RWPE2 (cell line): ENCODE measurements at regions not wholly inside any gene's neighbourhood (a gene's known extent, or its start where the extent isn't known, plus 50 kb on each side); places are given as distances from the start of the nearest gene placed in this dataset.
A peak's percentile ranks its signal among the peaks of the same experiment; 100 is the strongest.

ENCODE experiments used
- ATAC-seq: fragments of 200-7000 bp; cut with Tn5 transposase; 3 replicates; pipeline ENCODE4 v1.9.1; 2021; ENCODE audit warnings: low read depth
- DNase-seq: peaks from one replicate; pipeline ENCODE4 v3.0.0-alpha.2; 2020; ENCODE audit warnings: low spot score
- H3K27ac ChIP-seq: fragments of 450-650 bp; 2 replicates; pipeline ENCODE4 v1.5.1; 2017; ENCODE audit warnings: mild to moderate bottlenecking; ENCODE audit not compliant: poor library complexity, severe bottlenecking
- H3K27me3 ChIP-seq: fragments of 250-450 bp; sonication (Bioruptor Pico); 2 replicates; pipeline ENCODE4 v1.5.1; 2021; ENCODE audit warnings: mild to moderate bottlenecking, moderate library complexity; ENCODE audit not compliant: insufficient read depth, poor library complexity, severe bottlenecking
- H3K36me3 ChIP-seq: fragments of 250-450 bp; sonication (Bioruptor Pico); 2 replicates; pipeline ENCODE4 v1.5.1; 2020; ENCODE audit warnings: low read depth, mild to moderate bottlenecking, moderate library complexity
- H3K4me1 ChIP-seq: fragments of 250-450 bp; sonication (Bioruptor Pico); 2 replicates; pipeline ENCODE4 v1.5.1; 2021; ENCODE audit warnings: mild to moderate bottlenecking, moderate library complexity; ENCODE audit not compliant: insufficient read depth, poor library complexity, severe bottlenecking
- H3K4me3 ChIP-seq: fragments of 250-450 bp; sonication (Bioruptor Pico); 2 replicates; pipeline ENCODE4 v1.5.1; 2021; ENCODE audit warnings: mild to moderate bottlenecking, moderate library complexity; ENCODE audit not compliant: severe bottlenecking
- H3K9me3 ChIP-seq: fragments of 250-450 bp; sonication (Bioruptor Pico); 2 replicates; pipeline ENCODE4 v1.5.1; 2021; ENCODE audit warnings: mild to moderate bottlenecking, moderate library complexity; ENCODE audit not compliant: severe bottlenecking
- TF ChIP-seq, protein P1 (sequence below): fragments of 450-650 bp; IDR thresholded peaks from one replicate; pipeline ENCODE4 v1.5.1; 2017; ENCODE audit warnings: mild to moderate bottlenecking, moderate library complexity; ENCODE audit not compliant: poor library complexity, severe bottlenecking

- H3K9me3 ChIP-seq = no peaks in the 10 kb centered on the region
- no peaks in the 10 kb centered on the region for H3K4me1 ChIP-seq
- no peak overlapping the region for H3K27ac ChIP-seq
- H3K36me3 ChIP-seq = no peaks in the 10 kb centered on the region
- no peak overlapping the region for H3K4me3 ChIP-seq
- DNase-seq (no peak), ATAC-seq (no peak)
- TF ChIP-seq, protein P1, sequence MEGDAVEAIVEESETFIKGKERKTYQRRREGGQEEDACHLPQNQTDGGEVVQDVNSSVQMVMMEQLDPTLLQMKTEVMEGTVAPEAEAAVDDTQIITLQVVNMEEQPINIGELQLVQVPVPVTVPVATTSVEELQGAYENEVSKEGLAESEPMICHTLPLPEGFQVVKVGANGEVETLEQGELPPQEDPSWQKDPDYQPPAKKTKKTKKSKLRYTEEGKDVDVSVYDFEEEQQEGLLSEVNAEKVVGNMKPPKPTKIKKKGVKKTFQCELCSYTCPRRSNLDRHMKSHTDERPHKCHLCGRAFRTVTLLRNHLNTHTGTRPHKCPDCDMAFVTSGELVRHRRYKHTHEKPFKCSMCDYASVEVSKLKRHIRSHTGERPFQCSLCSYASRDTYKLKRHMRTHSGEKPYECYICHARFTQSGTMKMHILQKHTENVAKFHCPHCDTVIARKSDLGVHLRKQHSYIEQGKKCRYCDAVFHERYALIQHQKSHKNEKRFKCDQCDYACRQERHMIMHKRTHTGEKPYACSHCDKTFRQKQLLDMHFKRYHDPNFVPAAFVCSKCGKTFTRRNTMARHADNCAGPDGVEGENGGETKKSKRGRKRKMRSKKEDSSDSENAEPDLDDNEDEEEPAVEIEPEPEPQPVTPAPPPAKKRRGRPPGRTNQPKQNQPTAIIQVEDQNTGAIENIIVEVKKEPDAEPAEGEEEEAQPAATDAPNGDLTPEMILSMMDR = no peak
- H3K27me3 ChIP-seq = peaks cover 3% of the 10 kb centered on the region
Observed at GRCh38 chr3:102662498-102662772, 227.6 kb downstream of the ZPLD1 start.

DNA sequence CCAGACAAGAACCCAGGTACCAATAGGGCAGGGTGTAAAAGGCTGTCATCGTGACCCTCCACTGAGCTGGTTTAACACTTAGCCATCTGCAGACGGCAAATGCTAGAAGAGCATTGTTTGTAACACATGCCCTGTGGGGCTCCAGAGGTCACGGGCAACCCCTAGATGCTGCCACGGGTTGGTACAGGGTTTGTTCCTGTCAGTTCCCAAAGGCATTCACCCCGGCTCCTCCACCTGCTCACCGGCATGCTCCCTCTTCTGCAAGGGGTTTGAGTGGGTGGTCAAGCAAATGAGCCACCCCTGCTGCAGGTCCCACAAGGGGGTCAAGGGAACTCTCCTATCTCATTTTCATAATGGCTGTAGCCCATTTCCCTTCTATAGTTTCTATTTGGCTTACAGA lies 229.3 kb downstream of the ZPLD1 start:
- TF ChIP-seq, protein P1 = no peak
- Histone ChIP-seq H3K9me3 (no peaks in the 10 kb centered on the region), H3K4me3 (no peak overlapping the region), H3K27me3 (peaks cover 8% of the 10 kb centered on the region), H3K27ac (no peak overlapping the region), H3K4me1 (no peaks in the 10 kb centered on the region), H3K36me3 (no peaks in the 10 kb centered on the region)
- no peak for ATAC-seq
- DNase-seq = peak; percentile 23

DNA sequence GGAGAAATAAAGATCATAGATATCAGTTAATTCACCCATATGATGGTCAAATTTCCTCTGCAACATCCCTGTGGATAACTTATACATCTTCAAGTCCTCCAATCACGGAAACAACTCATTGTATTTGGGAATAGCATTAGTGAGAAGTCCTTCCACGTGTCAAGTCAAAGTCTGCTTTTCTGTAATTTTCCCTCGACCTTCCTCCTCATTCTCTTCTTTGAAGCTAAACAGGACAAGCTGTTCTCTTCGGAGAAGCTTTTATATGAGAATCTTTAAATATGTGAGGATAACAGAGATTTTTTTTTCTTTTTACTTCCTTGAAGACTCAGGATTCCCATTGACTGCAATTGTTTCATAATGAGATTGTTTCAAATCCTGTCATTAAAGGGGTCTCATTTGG lies 230.4 kb downstream of the ZPLD1 start:
- no peaks in the 10 kb centered on the region for H3K4me1 ChIP-seq
- no peak overlapping the region for H3K4me3 ChIP-seq
- no peaks in the 10 kb centered on the region for H3K9me3 ChIP-seq
- H3K27me3 ChIP-seq = peaks cover 13% of the 10 kb centered on the region
- ATAC-seq = no peak
- no peak for DNase-seq
- TF ChIP-seq, protein P1 = no peak
- H3K27ac ChIP-seq = no peak overlapping the region
- H3K36me3 ChIP-seq = no peaks in the 10 kb centered on the region

- no peaks in the 10 kb centered on the region for H3K4me1 ChIP-seq
- H3K36me3 ChIP-seq = no peaks in the 10 kb centered on the region
- no peak overlapping the region for H3K4me3 ChIP-seq
- no peak for DNase-seq
- ATAC-seq = no peak
- no peaks in the 10 kb centered on the region for H3K9me3 ChIP-seq
- TF ChIP-seq, protein P1 = no peak
- H3K27me3 ChIP-seq = peaks cover 13% of the 10 kb centered on the region
- no peak overlapping the region for H3K27ac ChIP-seq
Observed at GRCh38 chr3:102668247-102668646, 233.4 kb downstream of the ZPLD1 start.

DNA sequence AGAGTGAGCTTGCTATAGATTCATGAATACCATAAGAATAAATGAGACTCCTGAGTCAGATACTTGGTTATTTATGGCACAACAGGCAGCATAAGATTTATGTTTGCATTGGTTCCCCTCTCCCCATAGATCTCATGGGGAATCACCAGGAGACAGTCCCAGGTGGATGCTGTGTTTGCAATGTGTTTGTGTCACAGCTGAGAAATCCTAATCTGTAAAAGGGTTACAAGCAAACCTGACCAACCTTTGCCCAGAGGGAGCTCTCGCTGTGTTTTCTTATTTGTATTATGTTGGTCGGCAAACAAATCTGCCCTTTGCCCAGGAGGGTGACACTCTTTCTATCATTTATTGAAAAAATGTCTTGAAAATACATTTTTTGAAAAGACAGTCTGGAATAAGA lies 236.2 kb downstream of the ZPLD1 start:
- DNase-seq = no peak
- peaks cover 18% of the 10 kb centered on the region for H3K27me3 ChIP-seq
- H3K4me1 ChIP-seq = no peaks in the 10 kb centered on the region
- no peak overlapping the region for H3K4me3 ChIP-seq
- TF ChIP-seq, protein P1 = no peak
- H3K9me3 ChIP-seq = no peaks in the 10 kb centered on the region
- no peak for ATAC-seq
- H3K36me3 ChIP-seq = no peaks in the 10 kb centered on the region
- H3K27ac ChIP-seq = no peak overlapping the region
